Ishikawa (cell line): ENCODE measurements at regions not wholly inside any gene's neighbourhood (a gene's known extent, or its start where the extent isn't known, plus 50 kb on each side); places are given as distances from the start of the nearest gene placed in this dataset.

Experiments
- MAX ChIP-seq: IDR thresholded peaks from 2 replicates; pipeline ENCODE4 v1.6.1; 2012
- RAD21 ChIP-seq: IDR thresholded peaks from 2 replicates; pipeline ENCODE4 v1.6.1; 2012; ENCODE audit warnings: low read depth

- no peak for TF ChIP-seq MAX
- TF ChIP-seq RAD21: no peak
These were observed 119.4 kb upstream of the GADL1 start for GRCh38 chr3:31013843-31014242.
